Fibroblast of skin of left quadriceps (primary cell): ENCODE measurements at regions not wholly inside any gene's neighbourhood (a gene's known extent, or its start where the extent isn't known, plus 50 kb on each side); places are given as distances from the start of the nearest gene placed in this dataset.
A peak's percentile ranks its signal among the peaks of the same experiment; 100 is the strongest.

Experiments
- DNase-seq, 2 experiments: peaks; one replicate each; pipeline ENCODE4 v3.0.0-alpha.2; 2013; ENCODE audit warnings: low read depth in 2 of 2

DNA sequence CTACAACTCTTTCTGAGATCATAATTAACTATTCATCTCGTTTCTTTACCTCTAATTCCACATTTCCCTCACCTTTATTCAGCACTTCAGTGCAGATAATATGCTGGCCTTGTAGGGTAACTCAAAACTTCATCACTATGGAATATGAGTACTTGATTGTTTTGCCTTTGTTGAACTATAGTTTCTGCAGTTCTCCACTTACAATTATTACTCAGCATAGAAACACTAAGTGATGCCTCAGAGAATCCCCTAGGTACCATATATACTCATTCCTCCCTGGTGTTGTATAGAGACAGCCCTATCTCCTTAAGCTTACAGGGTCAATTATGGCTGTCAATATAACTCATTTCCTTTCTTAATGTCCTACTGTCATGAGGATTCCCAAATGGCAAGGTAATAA, 380.6 kb upstream of the RBMS3 start:
- no peak for DNase-seq

DNA sequence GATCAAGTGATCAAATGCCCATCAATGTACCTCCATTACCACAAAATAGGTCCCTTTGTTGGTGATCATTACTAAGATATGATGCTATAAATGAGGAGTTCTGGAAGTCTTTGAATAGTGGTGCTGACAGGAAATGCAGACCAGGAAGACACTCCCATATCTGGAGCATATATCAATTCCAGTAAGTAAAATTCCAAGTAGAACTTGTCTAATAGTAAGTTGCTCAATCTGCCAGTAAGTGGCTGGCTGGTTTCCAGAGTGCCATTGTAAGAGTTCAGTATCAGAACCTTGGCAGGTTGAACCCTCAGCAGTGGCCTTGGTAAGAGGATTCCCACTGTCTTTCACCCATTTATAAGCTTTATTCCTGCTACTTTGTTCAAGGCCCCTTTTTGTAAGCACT, 379.9 kb upstream of the RBMS3 start:
- no peak for DNase-seq

DNA sequence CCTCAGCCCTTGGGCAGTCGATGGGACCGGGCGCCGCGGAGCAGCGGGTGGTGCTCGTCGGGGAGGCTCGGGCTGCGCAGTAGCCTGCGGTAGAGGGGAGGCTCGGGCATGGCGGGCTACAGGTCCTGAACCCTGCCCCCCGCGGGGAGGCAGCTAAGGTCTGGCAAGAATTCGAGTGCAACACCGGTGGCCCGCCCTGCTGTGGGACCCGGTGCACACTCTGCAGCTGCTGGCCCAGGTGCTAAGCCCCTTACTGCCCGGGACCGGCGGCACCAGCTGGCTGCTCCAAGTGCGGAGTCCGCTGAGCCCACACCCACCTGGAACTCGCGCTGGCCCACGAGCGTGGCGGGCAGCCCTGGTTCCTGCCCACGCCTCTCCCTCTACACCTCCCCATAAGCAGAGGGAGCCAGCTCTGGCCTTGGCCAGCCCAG, 377.7 kb upstream of the RBMS3 start:
- no peak for DNase-seq

DNA sequence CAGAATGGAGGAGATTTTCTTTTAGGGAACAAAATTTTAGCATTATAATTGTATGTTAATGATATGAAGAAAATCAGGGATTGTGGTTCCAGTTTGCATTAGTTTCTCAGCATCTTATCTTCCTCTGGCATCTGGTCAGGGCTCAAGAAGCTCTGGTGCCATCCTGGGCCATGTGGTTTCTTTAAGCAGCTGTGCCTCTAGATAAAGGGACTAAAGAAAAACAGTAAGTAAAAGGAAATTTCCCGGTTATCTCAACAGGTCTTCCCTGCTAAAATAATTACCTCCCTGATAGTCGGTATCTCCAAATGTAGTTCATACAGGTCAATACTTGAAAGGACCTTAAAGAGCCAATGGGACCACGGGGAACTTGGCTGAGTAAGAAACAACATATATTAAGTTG, 375.1 kb upstream of the RBMS3 start:
- DNase-seq: no peak

DNA sequence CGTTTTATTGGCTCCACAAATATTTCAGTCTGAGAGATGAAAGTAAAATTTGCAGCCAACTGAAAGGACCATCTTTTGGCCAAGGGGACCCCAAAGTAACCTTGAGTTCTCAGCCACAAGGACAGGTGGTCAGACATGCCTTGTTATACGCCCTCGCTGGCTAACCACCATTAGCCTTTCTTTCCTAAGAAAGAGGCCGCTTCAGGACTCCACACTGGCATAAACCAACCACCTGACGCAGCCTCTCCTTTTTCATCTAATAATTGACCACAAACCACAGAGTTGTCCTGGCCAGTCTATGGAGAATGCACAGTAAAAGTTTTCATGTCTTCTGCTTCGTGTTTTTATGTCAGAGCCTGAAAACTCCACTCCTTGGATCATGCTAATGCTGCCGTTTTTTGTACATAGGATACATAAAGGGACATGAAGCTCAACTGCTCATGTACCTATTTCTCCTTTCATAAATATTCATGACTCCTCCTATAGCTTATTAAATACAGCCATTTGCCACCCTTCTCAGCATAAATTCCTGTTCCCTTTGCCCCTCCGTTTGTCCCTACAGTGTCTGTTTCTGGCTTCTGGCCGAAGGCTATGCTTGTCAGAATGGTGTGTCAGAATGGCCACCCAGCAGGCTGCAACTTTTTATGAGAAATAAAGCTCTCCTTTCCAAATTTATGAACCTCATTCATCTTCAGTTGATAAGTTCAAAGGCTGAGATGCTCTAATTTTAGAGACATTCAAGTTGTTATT, 374.1 kb upstream of the RBMS3 start:
- no peak for DNase-seq

DNA sequence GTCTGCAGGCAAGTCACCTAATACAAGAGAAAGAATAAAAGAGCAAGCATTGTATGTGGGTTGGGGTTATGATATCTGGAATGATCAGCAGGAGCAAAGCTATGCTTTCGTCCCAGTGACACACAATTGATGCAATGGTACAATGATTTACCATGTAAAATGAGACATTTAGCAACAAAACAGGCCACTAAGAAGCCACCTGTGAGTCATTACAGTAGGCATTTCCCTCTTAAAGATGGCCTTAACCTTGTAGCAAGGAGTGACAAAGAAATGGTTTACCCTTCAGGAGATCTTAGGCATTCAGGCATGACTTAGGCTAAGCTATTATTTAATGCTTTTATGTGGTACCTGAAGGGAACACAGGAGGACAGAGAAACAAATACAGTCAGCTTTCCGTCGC, 373.3 kb upstream of the RBMS3 start:
- DNase-seq: no peak

DNA sequence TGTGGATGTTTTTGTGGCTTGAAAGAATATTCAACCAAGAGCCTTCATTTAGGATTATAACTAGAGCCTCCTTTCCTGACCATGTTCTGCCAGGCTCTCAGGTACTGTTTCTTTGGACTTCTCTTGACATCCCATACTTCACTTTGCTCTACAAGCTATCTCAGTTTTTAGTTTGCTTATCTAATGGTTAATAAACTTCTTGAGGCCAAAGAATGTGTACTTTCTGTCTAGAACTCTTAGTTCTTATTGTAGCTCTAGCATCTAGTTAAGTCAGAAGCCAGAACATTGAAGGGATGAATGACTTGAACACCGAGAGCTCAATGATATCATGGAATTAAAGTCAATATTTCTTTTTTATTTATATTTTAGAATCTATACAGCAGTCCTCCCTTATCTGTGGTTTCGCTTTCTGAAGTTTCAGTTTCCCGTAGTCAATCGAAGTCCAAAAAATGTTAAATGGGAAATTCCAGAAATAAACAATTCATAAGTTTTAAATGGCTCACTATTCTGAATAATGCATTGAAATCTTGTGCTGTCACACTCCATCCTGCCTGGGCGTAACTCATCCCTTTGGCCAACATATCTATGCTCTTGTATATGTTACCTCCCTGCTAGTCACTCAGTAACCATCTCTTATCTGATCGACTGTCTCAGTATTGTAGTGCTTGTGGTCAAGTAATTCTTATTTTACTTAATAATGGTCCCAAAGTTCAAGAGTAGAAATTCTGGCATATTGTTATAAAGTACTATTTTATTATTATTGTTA, 368.6 kb upstream of the RBMS3 start:
- no peak for DNase-seq

DNA sequence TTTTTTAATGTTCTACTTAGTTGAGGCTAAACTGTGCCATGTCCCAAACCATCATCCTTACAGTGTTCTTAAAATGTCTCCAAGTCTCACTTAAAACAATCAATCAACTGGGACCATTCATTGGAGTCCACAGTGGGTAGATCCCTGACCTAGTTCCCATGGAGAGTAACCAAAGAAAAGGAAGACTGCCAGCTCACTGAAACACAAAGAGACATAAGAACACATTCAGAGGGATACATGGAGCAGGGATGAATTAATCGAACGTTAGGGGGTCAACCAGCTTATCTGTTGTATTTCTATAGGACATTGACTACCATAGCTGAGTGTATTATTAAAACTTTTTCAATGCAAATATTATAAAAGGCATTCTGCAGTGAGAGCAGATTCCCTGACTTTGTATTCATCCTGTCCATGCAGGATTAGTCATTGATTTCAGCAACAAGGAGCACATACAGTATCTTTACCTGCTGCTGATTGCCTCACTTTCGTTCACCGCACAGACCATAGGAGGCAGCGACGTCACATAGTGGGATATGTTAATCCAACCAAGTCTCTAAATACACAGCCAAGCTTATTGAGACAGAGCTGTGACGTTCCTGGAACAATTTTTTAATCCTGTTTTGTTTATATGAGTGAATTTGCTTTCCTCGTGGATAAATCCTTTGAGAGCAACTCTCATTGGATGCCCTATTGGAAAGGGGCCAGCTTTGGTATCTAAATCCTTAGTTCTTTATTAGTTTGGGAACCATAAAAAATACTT, 364.9 kb upstream of the RBMS3 start:
- peak in 1 of 2 experiments; percentile 36 for DNase-seq

DNA sequence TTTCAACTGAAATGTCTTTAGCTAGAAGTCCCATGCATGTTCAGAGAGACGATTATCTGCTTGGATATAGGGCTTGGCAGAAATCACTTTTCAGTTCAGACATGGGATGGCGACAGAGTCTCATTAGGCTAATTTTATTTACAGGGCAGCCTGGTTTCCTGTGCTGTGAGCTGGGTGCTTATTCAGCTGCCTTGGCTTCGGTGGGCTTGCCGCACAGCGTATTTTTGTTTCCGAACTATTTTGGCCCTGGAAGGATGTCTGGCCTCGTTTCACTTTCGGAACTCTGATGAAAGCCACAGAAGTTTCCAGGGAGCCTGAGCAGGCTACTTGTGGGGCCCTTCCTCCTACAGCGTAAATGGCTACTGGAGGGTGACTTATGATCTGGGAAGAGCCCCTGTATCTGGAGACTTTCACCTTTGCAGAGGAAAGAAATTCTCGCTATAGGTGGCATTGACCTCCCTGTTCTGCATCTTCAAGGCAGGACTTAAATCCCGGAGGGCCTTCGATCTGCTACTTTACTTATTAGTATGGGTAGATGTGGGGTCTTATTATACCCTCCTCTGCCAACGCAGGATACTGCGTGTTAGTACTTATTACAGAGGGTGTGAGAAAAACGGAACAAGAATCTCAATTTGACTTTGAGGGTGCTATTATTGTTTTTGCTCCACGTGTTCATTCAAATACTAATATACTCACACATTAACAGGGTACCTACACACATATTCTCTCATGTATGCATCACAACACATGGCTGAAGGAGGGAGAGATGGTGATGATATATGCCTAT, 364.0 kb upstream of the RBMS3 start:
- peak; percentile 36 to 43 for DNase-seq

DNA sequence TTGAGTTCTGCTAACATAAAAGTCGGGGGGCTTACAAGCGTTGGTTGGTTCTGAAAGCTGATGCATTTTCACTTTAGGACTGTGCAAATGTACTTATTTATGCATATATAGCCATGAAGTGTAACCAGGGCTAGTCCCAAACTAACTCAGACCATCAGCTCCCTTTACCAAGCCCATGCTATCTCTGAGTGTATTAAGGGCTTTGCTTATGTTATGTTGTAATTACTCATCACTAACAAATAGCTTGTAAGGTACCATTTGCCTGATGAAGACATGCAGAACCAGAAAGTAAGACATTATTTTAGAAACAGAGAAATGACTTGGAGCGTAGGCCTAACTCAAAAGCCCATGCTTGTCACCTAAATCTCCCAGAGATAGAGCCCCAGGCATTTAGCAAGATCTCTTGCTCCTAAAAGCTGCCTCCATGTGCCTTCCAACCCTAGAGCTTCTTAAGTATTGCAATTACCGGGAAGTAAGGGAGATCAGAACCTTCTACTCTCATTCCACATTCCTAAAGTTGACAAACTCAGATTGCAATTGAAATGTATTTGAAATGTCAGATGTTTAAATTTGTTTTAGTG, 362.9 kb upstream of the RBMS3 start:
- DNase-seq: no peak

DNA sequence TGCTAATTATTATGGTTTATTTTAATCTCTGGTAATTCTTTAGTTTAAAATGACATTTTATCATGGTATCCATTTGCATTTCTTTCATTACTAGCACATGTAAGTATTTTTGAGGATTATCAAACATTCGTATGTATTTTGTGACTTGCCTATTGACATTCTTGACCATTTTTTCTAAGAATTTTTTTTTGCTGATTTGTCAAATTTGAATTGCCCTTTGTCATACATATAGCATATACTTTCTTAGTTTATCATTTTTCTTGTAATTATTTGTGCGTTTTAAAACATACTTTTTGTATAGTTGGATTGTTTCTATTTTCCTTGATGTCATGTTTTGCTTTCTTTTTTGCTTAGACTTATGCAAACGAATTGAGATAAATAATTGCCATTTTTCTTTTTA, 358.5 kb upstream of the RBMS3 start:
- DNase-seq: no peak

DNA sequence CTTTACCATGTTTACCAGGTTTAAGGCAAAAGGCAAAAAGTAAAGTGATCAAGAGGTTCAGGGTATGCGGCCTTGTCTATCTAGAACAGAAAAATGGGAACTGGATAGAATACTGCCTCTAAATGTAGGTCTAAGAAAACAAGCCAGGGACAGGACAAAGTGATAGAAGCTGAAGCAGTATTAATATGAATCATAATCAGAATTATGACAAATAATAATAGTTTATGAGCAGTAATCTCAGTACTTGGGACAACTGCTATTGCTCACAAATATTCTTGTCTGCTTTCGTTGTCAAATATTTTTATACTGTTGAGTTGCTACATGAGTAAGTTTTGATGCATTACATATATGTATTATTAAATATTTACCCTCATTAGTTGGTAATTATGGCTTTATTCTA, 356.9 kb upstream of the RBMS3 start:
- no peak for DNase-seq

DNA sequence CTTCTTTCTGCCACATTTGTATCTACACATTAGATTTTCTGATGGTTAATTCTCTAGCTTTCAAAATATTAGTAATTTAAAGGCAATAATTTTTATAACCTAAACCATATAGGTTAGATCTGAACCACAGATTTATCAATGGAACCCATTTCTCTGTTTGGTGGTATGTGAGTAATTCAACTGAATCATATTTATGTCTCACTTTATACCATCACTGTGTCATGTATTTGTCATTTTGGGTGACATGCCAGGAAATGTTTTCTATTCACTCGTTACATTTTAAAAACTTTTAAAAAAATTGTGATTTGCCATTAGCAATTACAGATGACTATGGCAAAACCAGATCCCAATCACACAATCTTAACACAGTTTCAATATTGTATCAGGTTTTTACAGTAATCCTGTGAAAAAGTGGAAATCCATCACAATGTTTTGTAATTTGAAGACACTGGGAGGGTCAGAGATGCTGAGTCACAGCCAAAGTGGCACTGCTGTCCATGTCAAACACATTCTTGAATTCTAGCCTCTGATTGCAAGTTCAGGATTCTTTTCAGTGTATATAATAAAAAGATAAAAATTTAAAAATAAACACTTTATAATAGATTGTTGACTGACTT, 356.0 kb upstream of the RBMS3 start:
- no peak for DNase-seq

DNA sequence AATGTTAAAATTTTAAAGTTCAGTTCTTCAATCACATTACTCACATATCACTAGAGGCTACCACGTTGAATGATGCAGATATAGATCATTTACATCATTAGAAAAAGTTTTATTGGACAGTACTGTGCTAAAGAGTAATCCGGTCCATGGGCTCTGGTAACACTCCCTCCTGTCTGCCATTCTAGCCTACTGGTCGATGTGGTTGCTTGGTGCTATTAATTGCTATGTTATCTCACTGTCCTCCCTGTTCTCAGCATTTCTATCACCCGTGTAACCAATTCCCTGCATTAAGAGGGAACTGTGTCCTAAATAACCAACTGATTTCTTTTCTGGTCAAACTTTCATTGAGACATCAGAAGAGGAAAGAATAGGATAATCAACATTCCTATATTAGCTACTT, 347.5 kb upstream of the RBMS3 start:
- no peak for DNase-seq

DNA sequence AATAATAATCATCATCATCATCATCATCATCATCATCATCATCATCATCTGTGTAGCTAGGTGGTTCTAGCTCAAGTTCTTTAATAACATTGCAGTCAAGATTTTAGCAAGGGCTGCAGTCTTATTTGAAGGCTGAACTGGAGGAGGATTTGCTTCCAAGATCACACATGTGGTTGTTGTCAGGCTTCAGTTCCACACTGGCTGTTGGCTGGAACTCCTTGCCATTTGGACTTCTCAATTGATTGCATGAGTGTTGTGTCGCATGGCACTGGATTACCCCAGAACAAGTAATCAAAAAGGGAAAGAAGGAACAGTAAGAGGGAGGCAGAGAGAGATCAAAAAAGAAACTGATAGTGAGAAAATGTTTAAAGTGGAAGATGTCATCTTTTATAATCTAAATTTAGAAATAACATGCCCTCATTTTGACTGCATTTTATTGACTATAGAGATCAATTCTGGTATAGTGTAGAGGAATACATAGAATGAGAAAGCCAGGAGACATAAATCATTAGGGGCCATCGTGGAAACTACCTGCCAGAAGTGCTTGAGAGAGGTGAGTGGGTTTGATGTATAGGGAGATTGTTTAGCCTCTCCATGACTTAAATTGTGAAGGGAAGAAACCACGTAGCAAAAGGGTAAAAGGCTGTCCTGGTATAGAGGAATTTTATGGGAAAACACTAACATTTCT, 346.6 kb upstream of the RBMS3 start:
- no peak for DNase-seq

DNA sequence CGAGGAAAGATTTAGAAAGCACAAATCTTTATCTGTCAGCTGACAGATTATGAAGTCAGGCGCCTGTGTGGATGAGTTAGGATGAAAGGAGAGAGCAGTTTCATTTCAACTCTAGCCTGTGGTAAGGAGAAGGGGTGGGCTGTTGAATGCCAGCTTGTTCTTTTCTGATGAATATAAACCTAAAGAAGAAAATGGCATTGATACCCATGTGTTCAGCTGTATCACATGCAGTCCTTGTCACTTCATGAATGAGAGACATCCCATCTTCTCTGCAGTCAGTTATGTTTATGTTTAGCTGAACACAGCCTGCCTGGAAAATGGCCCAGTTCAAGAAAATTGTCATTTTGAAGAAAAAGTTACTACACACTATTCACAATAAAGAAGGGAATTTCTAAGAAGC, 345.7 kb upstream of the RBMS3 start:
- no peak for DNase-seq

DNA sequence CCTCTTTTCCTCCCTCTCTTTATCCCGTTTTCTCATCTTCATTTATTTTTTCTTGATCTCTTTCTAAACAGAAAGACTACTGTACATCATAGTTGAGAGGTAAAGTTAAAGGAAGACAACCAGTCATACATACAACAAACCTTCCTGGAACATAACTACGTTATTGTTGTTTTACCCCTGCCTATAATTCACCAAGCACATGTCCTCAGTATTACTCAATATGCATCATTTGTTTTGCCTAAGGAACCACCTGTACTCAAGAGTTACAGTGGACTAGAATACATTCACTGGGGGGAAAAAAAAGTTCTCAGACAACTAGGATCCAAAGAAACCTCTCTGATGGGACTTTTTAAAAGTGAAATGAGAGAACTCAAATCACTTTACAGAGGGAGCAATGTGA, 344.7 kb upstream of the RBMS3 start:
- DNase-seq: no peak

DNA sequence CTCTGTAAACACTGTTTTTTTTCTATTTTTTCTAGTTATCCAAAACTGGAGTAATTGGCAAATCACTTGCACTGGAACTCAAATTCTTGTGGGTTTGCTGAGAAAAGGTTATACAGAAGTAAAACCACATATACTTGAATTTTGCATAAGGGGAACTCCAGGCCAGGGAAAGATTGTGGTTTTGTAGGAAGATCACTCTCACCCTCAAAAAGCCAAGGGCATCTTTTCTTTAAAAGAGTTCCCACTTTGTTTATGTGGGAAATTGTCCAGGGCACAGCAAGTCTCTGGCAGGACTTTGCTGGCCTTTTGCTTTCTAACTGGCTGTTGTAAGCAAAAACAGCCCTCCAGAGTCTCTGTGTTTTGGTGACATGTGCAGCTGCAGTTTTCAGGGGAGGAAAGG, 340.3 kb upstream of the RBMS3 start:
- DNase-seq: peak; percentile 57 to 60

DNA sequence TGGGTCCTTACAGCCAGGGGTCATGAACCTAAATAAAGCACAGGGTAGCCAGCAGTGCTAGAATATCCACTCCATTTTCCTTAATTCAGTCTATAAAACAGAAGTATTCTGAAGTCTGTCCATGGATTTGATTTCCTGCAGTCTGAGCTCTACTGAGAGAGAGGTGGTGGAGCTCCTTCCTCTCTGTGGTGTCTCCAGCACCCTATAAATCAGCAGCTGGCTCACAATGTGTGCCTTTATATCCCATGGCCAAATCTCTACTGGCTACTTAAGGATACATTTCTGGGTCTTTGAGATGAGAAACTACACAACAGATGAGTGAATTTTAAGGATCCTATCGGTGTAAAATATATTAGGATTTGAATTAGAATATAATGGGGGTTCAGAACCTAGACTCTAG, 339.9 kb upstream of the RBMS3 start:
- no peak for DNase-seq

DNA sequence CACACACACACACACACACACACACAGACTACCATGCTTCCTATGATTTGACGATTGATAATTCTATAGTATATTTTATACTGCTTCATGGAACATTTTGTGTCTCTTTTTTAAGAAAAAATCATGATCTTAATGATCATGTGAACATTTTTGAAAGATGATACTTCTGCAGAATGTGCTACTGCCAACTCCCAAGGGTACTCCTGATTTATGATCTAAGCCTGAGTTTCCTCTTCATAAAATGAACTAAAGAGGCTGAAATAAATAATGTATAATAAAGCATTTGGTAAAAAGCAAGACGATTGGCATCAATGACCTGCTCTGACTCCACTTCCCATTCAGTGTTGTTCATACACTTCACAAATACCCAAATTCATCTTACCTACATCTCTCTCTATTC, 333.8 kb upstream of the RBMS3 start:
- DNase-seq: no peak

DNA sequence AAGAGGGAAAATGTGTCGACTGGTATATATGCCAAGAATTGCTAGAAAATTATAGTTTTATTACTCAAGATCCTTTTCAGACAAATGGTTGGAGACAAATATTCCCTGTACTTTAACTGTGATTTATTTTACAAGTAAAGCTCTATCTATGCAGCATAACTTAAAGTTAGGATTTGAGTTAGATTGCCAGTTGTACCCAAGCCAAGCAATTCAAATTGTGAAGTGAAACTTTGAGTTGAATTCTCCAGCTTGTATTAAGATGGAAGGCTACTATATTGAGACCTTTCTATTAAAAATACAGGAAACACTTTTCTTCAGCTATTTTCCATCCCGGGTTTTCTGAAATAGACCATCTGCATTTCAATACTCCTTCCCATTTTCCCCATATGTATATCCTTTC, 333.1 kb upstream of the RBMS3 start:
- DNase-seq: no peak
